Neural progenitor cell (in vitro differentiated cells): ENCODE measurements at regions not wholly inside any gene's neighbourhood (a gene's known extent, or its start where the extent isn't known, plus 50 kb on each side); places are given as distances from the start of the nearest gene placed in this dataset.

Source experiments
- DNase-seq: peaks from one replicate; pipeline ENCODE4 v3.0.0-alpha.2; 2016; ENCODE audit warnings: low spot score
- H2AFZ ChIP-seq: fragments of 200-600 bp; sonication (generic); replicated peaks from 2 replicates; pipeline ENCODE4 v1.6.1; 2016; ENCODE audit warnings: antibody characterized with exemption
- H3F3A ChIP-seq: fragments of 200-600 bp; sonication (generic); 2 replicates; pipeline ENCODE4 v1.6.1; 2016; ENCODE audit warnings: antibody characterized with exemption, low read depth
- H3K27ac ChIP-seq: fragments of 200-600 bp; sonication (generic); 2 replicates; pipeline ENCODE4 v1.5.1; 2016; ENCODE audit warnings: mild to moderate bottlenecking
- H3K27me3 ChIP-seq: fragments of 200-600 bp; sonication (generic); 2 replicates; pipeline ENCODE4 v1.6.1; 2016; ENCODE audit warnings: mild to moderate bottlenecking, moderate library complexity
- H3K36me3 ChIP-seq: fragments of 200-600 bp; sonication (generic); 2 replicates; pipeline ENCODE4 v1.5.1; 2016
- H3K4me1 ChIP-seq: fragments of 200-600 bp; sonication (generic); 2 replicates; pipeline ENCODE4 v1.6.1; 2016; ENCODE audit warnings: mixed run types
- H3K4me2 ChIP-seq: fragments of 200-600 bp; sonication (generic); 2 replicates; pipeline ENCODE4 v1.6.1; 2016
- H3K4me3 ChIP-seq: fragments of 200-600 bp; sonication (generic); 2 replicates; pipeline ENCODE4 v1.5.1; 2016
- H3K79me2 ChIP-seq: fragments of 200-600 bp; sonication (generic); 2 replicates; pipeline ENCODE4 v1.6.1; 2016; ENCODE audit warnings: low read depth
- H3K9ac ChIP-seq: fragments of 200-600 bp; sonication (generic); 2 replicates; pipeline ENCODE4 v1.6.1; 2016
- H3K9me3 ChIP-seq: fragments of 200-600 bp; sonication (generic); 2 replicates; pipeline ENCODE4 v1.5.1; 2016; ENCODE audit warnings: low read depth
- H4K20me1 ChIP-seq: fragments of 200-600 bp; sonication (generic); 2 replicates; pipeline ENCODE4 v1.6.1; 2016; ENCODE audit warnings: low read depth
- H3K27ac Mint-ChIP-seq: 3 replicates; pipeline ENCODE4 v1.8.0; 2021; ENCODE audit warnings: mixed read lengths
- H3K27me3 Mint-ChIP-seq: 2 replicates; pipeline ENCODE4 v1.8.0; 2022; ENCODE audit warnings: low read depth, mild to moderate bottlenecking, inconsistent platforms, moderate library complexity, mixed read lengths; ENCODE audit not compliant: insufficient read depth
- H3K36me3 Mint-ChIP-seq: 3 replicates; pipeline ENCODE4 v1.8.0; 2021; ENCODE audit warnings: mixed read lengths
- H3K4me1 Mint-ChIP-seq: 3 replicates; pipeline ENCODE4 v1.8.0; 2021; ENCODE audit warnings: mixed read lengths
- H3K4me3 Mint-ChIP-seq: 3 replicates; pipeline ENCODE4 v1.8.0; 2021; ENCODE audit warnings: mild to moderate bottlenecking, moderate library complexity, mixed read lengths
- H3K9me3 Mint-ChIP-seq: 3 replicates; pipeline ENCODE4 v1.8.0; 2020; ENCODE audit warnings: mixed read lengths
- CTCF ChIP-seq: fragments of 200-600 bp; sonication (generic); IDR thresholded peaks from 2 replicates; pipeline ENCODE4 v1.5.1; 2017; ENCODE audit warnings: antibody characterized with exemption, mild to moderate bottlenecking
- EZH2 ChIP-seq: fragments of 200-600 bp; sonication (generic); IDR thresholded peaks from 2 replicates; pipeline ENCODE4 v1.6.1; 2017; ENCODE audit warnings: antibody characterized with exemption, mild to moderate bottlenecking, moderate library complexity
- EZH2phosphoT487 ChIP-seq: fragments of 200-600 bp; sonication (generic); IDR thresholded peaks from 2 replicates; pipeline ENCODE4 v1.6.1; 2017; ENCODE audit warnings: antibody characterized with exemption

GRCh38 chr4:178463747-178464146, 1021.5 kb upstream of the AGA start:
- no peak overlapping the region for H3K27ac ChIP-seq
- H3K27me3 ChIP-seq, result no peaks in the 10 kb centered on the region
- no peaks in the 10 kb centered on the region for H3F3A ChIP-seq
- H3K4me1 Mint-ChIP-seq, result no peaks in the 10 kb centered on the region
- H3K4me3 ChIP-seq, result no peak overlapping the region
- no peaks in the 10 kb centered on the region for H3K36me3 Mint-ChIP-seq
- H2AFZ ChIP-seq, result no peak overlapping the region
- no peak for DNase-seq
- H3K36me3 ChIP-seq, result no peaks in the 10 kb centered on the region
- H3K9ac ChIP-seq, result no peak overlapping the region
- no peaks in the 10 kb centered on the region for H3K79me2 ChIP-seq
- H3K4me3 Mint-ChIP-seq, result no peak overlapping the region
- H3K27me3 Mint-ChIP-seq, result no peaks in the 10 kb centered on the region
- no peaks in the 10 kb centered on the region for H3K4me1 ChIP-seq
- no peaks in the 10 kb centered on the region for H3K9me3 ChIP-seq
- H3K9me3 Mint-ChIP-seq, result no peaks in the 10 kb centered on the region
- H3K4me2 ChIP-seq, result no peak overlapping the region
- no peak overlapping the region for H3K27ac Mint-ChIP-seq
- H4K20me1 ChIP-seq, result no peaks in the 10 kb centered on the region
- no peak for TF ChIP-seq EZH2phosphoT487
- TF ChIP-seq EZH2, result no peak
- TF ChIP-seq CTCF, result no peak

DNA sequence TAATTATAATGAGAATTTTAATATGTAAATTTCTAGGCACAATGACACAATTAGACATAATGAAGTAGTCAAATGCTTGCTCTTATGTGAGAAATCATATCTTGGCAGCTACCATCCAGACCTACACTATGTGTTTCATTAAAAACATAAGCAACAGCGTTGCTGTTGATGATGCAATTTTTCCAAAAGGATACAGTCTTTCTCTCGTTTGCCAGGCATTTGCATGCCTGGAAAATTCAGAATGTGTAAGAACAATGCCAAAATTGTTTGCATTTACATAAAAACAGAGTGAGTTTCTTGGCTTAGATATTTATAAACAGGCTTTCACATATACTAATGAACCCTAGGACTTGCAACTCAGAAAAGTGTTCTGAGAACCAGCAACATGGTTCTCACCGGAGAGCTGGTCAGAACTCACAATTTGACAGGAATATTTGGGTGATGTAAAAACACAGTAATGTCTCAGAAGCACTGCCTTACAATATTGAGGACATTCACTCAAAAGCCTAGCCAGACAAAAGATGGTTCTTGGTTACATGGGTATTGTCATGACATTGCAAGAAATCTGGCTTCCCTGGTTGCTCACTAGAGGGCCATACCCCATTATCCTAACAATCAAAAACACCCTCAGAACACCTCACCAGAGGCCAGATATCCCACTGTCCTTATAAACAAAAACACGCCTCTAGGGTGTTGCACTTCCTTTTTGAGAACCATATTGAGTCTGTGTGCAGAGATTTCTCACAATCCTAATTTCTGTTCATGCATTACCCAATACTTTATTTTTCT, 1029.0 kb upstream of the AGA start:
- Histone ChIP-seq H3K4me3 (no peak overlapping the region), H3K9ac (no peak overlapping the region), H3K79me2 (no peaks in the 10 kb centered on the region), H3K4me2 (no peak overlapping the region), H3K4me1 (no peaks in the 10 kb centered on the region), H3F3A (no peaks in the 10 kb centered on the region), H3K9me3 (no peaks in the 10 kb centered on the region), H3K27ac (no peak overlapping the region), H3K27me3 (no peaks in the 10 kb centered on the region), H4K20me1 (no peaks in the 10 kb centered on the region), H2AFZ (no peak overlapping the region), H3K36me3 (no peaks in the 10 kb centered on the region)
- Mint-ChIP-seq H3K27me3 (no peaks in the 10 kb centered on the region), H3K4me1 (no peaks in the 10 kb centered on the region), H3K27ac (no peak overlapping the region), H3K9me3 (no peaks in the 10 kb centered on the region), H3K4me3 (no peak overlapping the region), H3K36me3 (no peaks in the 10 kb centered on the region)
- TF ChIP-seq CTCF (no peak), EZH2phosphoT487 (no peak), EZH2 (no peak)
- DNase-seq, result no peak

DNA sequence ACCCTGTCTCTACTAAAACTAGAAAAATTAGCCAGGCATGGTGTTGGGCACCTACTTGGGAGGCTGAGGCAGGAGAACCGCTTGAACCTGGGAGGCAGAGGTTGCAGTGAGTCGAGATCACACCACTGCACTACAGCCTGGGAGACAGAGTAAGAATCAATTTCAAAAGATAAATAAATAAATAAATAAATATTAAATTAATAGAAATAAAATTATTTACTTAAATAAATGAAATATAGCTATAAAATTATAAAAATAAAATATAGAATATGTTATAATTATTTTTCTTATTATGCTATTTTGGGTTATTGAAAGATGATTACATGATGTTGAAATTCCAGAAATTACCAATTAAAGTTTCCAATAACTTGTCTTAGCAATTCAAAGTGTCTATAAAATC, 1029.8 kb upstream of the AGA start:
- TF ChIP-seq EZH2 (no peak), CTCF (no peak)
- H3K4me2 ChIP-seq, result no peak overlapping the region
- H3K27ac ChIP-seq, result no peak overlapping the region
- no peaks in the 10 kb centered on the region for H3F3A ChIP-seq
- no peaks in the 10 kb centered on the region for H3K79me2 ChIP-seq
- H3K36me3 Mint-ChIP-seq, result no peaks in the 10 kb centered on the region
- H3K9me3 ChIP-seq, result no peaks in the 10 kb centered on the region
- no peaks in the 10 kb centered on the region for H3K4me1 ChIP-seq
- H3K27me3 Mint-ChIP-seq, result no peaks in the 10 kb centered on the region
- no peak for DNase-seq
- H3K27me3 ChIP-seq, result no peaks in the 10 kb centered on the region
- H3K4me3 Mint-ChIP-seq, result no peak overlapping the region
- no peak overlapping the region for H3K4me3 ChIP-seq
- no peaks in the 10 kb centered on the region for H3K36me3 ChIP-seq
- no peak overlapping the region for H3K9ac ChIP-seq
- no peaks in the 10 kb centered on the region for H3K9me3 Mint-ChIP-seq
- no peak overlapping the region for H2AFZ ChIP-seq
- no peak overlapping the region for H3K27ac Mint-ChIP-seq
- no peaks in the 10 kb centered on the region for H3K4me1 Mint-ChIP-seq
- H4K20me1 ChIP-seq, result no peaks in the 10 kb centered on the region
